ENCODE measurements at regions not wholly inside any gene's neighbourhood (a gene's known extent, or its start where the extent isn't known, plus 50 kb on each side); places are given as distances from the start of the nearest gene placed in this dataset.

- TF ChIP-seq POLR2A (IDR thresholded peaks at IDR 0.05) (no peak), CTCF (IDR thresholded peaks at IDR 0.05) (peak in 1 of 3 experiments; percentile 29)
- no peak overlapping the region for H3K4me3 ChIP-seq
- WGBS, 2 donors = 86 to 89% methylated on average over 1 of the region's 1 CpG
- no peaks in the 10 kb centered on the region for H3K4me1 ChIP-seq
- no peaks in the 10 kb centered on the region for H3K27me3 ChIP-seq
- intact Hi-C loops (cut with DNase I; ENCODE audit: low total_unique reads) = no loop called here
- no peaks in the 10 kb centered on the region for H3K9me3 ChIP-seq
- H3K27ac ChIP-seq = no peak overlapping the region
- H3K36me3 ChIP-seq (ENCODE audit: low read depth, missing control alignments) = no peaks in the 10 kb centered on the region
- no peak for DNase-seq
Measured at GRCh38 chr11:20256925-20257324, 96.7 kb upstream of the DBX1 start.

- WGBS, 2 donors = 77 to 79% methylated on average over 5 of the region's 5 CpGs
- TF ChIP-seq CTCF (IDR thresholded peaks at IDR 0.05) (no peak), POLR2A (IDR thresholded peaks at IDR 0.05) (no peak)
- intact Hi-C loops (cut with DNase I; ENCODE audit: low total_unique reads) = no loop called here
Measured at GRCh38 chr11:20253796-20254195, 93.5 kb upstream of the DBX1 start.

GRCh38 chr11:20251496-20251895, 91.2 kb upstream of the DBX1 start:
- no peaks in the 10 kb centered on the region for H3K4me1 ChIP-seq
- no peaks in the 10 kb centered on the region for H3K36me3 ChIP-seq (ENCODE audit: low read depth, missing control alignments)
- DNase-seq = no peak
- WGBS, 2 donors = 71 to 83% methylated on average over 3 of the region's 3 CpGs
- H3K9me3 ChIP-seq = no peaks in the 10 kb centered on the region
- H3K4me3 ChIP-seq = no peak overlapping the region
- intact Hi-C loops (cut with DNase I; ENCODE audit: low total_unique reads) = no loop called here
- no peak overlapping the region for H3K27ac ChIP-seq
- TF ChIP-seq CTCF (IDR thresholded peaks at IDR 0.05) (no peak), POLR2A (IDR thresholded peaks at IDR 0.05) (no peak)
- H3K27me3 ChIP-seq = no peaks in the 10 kb centered on the region

More at GRCh38 chr11:20253796-20254195, 93.5 kb upstream of the DBX1 start:
- no peak for DNase-seq
- no peaks in the 10 kb centered on the region for H3K4me1 ChIP-seq
- H3K4me3 ChIP-seq = no peak overlapping the region
- no peaks in the 10 kb centered on the region for H3K27me3 ChIP-seq
- H3K36me3 ChIP-seq (ENCODE audit: low read depth, missing control alignments) = no peaks in the 10 kb centered on the region
- no peak overlapping the region for H3K27ac ChIP-seq
- H3K9me3 ChIP-seq = no peaks in the 10 kb centered on the region

GRCh38 chr11:20250644-20251247, 90.5 kb upstream of the DBX1 start:
- H3K36me3 ChIP-seq (ENCODE audit: low read depth, missing control alignments) = no peaks in the 10 kb centered on the region
- H3K4me3 ChIP-seq = no peak overlapping the region
- no peaks in the 10 kb centered on the region for H3K27me3 ChIP-seq
- H3K27ac ChIP-seq = no peak overlapping the region
- no peak for DNase-seq
- intact Hi-C loops (cut with DNase I; ENCODE audit: low total_unique reads) = no loop called here
- H3K9me3 ChIP-seq = no peaks in the 10 kb centered on the region
- WGBS, 2 donors = 65 to 66% methylated on average over 3 of the region's 3 CpGs
- TF ChIP-seq CTCF (IDR thresholded peaks at IDR 0.05) = no peak
- no peak for TF ChIP-seq POLR2A (IDR thresholded peaks at IDR 0.05)
- no peaks in the 10 kb centered on the region for H3K4me1 ChIP-seq

GRCh38 chr11:20249796-20250195, 89.5 kb upstream of the DBX1 start:
- no peak for DNase-seq
- Histone ChIP-seq H3K36me3 (ENCODE audit: low read depth, missing control alignments) (no peaks in the 10 kb centered on the region), H3K4me1 (no peaks in the 10 kb centered on the region), H3K4me3 (no peak overlapping the region), H3K27ac (no peak overlapping the region), H3K27me3 (no peaks in the 10 kb centered on the region), H3K9me3 (no peaks in the 10 kb centered on the region)
- TF ChIP-seq CTCF (IDR thresholded peaks at IDR 0.05) = no peak
- TF ChIP-seq POLR2A (IDR thresholded peaks at IDR 0.05) = no peak
- WGBS, 2 donors = 84 to 91% methylated on average over 3 of the region's 3 CpGs
- intact Hi-C loops (cut with DNase I; ENCODE audit: low total_unique reads) = no loop called here
